ENCODE measurements at regions not wholly inside any gene's neighbourhood (a gene's known extent, or its start where the extent isn't known, plus 50 kb on each side); places are given as distances from the start of the nearest gene placed in this dataset.

DNA sequence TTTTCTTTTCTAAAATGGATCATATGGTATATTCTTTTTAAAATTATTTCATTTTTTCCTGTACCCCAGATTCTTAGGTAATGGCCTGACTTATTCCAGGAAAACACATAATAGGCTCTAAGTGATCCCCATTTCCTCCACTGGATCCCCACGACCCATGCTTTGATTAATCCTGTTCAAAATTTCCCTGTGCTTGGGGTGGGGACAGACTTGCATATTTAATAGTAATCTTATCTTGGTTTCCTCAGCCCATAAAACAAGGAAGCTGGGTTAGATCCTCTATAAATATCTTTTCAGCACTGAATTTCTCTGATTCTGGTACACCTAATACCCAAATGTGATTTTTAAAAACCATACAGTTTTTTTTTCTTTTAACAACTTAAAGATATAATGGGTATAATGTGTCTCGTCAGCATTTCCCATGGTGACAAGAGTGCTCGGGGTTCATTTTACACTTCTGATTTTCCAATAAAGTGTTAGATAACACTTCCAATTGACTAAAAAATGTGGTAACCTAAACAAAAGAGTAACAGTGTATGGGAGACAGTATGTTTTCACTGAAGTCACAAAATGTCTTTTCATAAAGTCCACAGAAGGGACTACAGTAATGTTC is 693.5 kb upstream of the TENM3 start:
- Histone ChIP-seq H3K27me3 (no peaks in the 10 kb centered on the region), H3K27ac (no peak overlapping the region), H3K36me3 (replicated peaks in 1 of 2; ENCODE audit: insufficient read depth in 1 of 2, low read depth in 2 of 2) (no peaks in the 10 kb centered on the region), H3K4me1 (no peaks in the 10 kb centered on the region), H3K9me3 (no peaks in the 10 kb centered on the region), H3K4me3 (no peak overlapping the region)
- TF ChIP-seq, protein P1, sequence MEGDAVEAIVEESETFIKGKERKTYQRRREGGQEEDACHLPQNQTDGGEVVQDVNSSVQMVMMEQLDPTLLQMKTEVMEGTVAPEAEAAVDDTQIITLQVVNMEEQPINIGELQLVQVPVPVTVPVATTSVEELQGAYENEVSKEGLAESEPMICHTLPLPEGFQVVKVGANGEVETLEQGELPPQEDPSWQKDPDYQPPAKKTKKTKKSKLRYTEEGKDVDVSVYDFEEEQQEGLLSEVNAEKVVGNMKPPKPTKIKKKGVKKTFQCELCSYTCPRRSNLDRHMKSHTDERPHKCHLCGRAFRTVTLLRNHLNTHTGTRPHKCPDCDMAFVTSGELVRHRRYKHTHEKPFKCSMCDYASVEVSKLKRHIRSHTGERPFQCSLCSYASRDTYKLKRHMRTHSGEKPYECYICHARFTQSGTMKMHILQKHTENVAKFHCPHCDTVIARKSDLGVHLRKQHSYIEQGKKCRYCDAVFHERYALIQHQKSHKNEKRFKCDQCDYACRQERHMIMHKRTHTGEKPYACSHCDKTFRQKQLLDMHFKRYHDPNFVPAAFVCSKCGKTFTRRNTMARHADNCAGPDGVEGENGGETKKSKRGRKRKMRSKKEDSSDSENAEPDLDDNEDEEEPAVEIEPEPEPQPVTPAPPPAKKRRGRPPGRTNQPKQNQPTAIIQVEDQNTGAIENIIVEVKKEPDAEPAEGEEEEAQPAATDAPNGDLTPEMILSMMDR (IDR thresholded peaks at IDR 0.05): no peak
- TF ChIP-seq POLR2A (IDR thresholded peaks at IDR 0.05): no peak
- DNase-seq (no peak), ATAC-seq (no peak)
- WGBS, 2 donors: 44 to 51% methylated on average over 3 of the region's 3 CpGs
- intact Hi-C loops (cut with DNase I): no loop called here

DNA sequence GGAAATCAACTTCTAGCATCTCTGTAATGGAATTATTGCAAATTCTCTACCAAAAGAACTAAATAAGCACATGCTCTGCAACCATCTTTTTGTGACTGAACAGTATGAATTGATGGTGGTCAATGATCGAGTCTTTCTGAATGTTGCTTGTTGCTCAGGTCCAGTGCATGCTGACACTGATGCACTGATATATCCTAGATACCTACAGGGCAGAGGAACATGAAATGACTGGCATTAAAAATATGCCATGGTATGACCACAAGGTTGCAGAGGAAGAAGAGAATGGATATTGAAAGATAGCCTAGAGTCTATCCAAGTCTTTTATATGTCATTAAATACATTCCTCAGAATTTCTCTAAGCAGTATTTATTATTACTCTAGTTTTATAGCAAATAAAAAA is 692.8 kb upstream of the TENM3 start:
- intact Hi-C loops (cut with DNase I): no loop called here
- no peak overlapping the region for H3K27ac ChIP-seq
- H3K9me3 ChIP-seq: no peaks in the 10 kb centered on the region
- H3K4me3 ChIP-seq: no peak overlapping the region
- ATAC-seq (no peak), DNase-seq (no peak)
- TF ChIP-seq, protein P1 (IDR thresholded peaks at IDR 0.05): no peak
- TF ChIP-seq POLR2A (IDR thresholded peaks at IDR 0.05): no peak
- H3K4me1 ChIP-seq: no peaks in the 10 kb centered on the region
- no peaks in the 10 kb centered on the region for H3K27me3 ChIP-seq
- no peaks in the 10 kb centered on the region for H3K36me3 ChIP-seq (replicated peaks in 1 of 2; ENCODE audit: insufficient read depth in 1 of 2, low read depth in 2 of 2)
- WGBS, 2 donors: 28 to 65% methylated on average over 1 of the region's 1 CpG

DNA sequence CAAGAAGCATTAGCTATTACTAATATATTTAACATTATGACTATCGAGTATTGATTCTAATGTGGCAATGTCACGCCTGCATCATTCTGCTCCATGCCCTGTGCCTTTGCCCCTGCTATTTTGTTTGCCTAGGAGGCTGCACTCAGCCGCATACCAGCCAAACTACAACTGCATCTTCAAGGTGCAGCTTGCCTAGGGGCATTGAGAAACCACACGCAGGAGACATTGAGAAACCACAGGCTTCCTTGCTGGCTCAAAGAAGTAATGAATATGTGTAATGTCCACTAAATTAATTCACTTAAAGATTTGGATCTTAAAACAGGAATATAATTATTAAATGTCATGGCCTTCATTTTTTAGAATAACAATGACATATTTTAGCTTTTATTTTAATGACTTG is 683.6 kb upstream of the TENM3 start:
- DNase-seq: no peak
- no peaks in the 10 kb centered on the region for H3K27me3 ChIP-seq
- H3K9me3 ChIP-seq: no peaks in the 10 kb centered on the region
- intact Hi-C loops (cut with DNase I): no loop called here
- 59 to 67% methylated on average over 4 of the region's 4 CpGs for WGBS, 2 donors
- no peak for ATAC-seq
- H3K4me3 ChIP-seq: no peak overlapping the region
- TF ChIP-seq POLR2A (IDR thresholded peaks at IDR 0.05): no peak
- TF ChIP-seq, protein P1 (IDR thresholded peaks at IDR 0.05): no peak
- H3K36me3 ChIP-seq (replicated peaks in 1 of 2; ENCODE audit: insufficient read depth in 1 of 2, low read depth in 2 of 2): no peaks in the 10 kb centered on the region
- H3K4me1 ChIP-seq: no peaks in the 10 kb centered on the region
- H3K27ac ChIP-seq: no peak overlapping the region

DNA sequence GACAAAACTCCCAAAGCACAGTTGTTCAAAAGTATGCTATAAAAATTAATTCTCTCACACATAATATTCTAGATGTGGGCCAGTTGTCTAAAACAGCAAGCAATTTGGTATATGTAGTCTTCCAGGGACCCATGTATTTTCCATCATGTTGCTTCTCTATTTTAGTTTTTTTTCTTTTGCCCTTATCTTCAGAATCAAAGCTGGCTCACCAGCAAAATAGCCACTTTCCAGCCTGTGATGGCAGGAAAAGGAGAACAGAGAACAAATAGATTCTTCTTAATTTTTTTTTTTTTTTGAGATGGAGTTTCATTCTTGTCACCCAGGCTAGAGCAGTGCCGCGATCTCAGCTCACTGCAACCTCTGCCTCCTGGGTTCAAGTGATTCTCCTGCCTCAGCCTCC is 680.8 kb upstream of the TENM3 start:
- Histone ChIP-seq H3K27ac (no peak overlapping the region), H3K9me3 (no peaks in the 10 kb centered on the region), H3K36me3 (replicated peaks in 1 of 2; ENCODE audit: insufficient read depth in 1 of 2, low read depth in 2 of 2) (no peaks in the 10 kb centered on the region), H3K4me1 (no peaks in the 10 kb centered on the region), H3K27me3 (no peaks in the 10 kb centered on the region), H3K4me3 (no peak overlapping the region)
- ATAC-seq: no peak
- intact Hi-C loops (cut with DNase I): no loop called here
- TF ChIP-seq, protein P1 (IDR thresholded peaks at IDR 0.05): no peak
- no peak for TF ChIP-seq POLR2A (IDR thresholded peaks at IDR 0.05)
- 88 to 97% methylated on average over 2 of the region's 2 CpGs for WGBS, 2 donors
- no peak for DNase-seq

DNA sequence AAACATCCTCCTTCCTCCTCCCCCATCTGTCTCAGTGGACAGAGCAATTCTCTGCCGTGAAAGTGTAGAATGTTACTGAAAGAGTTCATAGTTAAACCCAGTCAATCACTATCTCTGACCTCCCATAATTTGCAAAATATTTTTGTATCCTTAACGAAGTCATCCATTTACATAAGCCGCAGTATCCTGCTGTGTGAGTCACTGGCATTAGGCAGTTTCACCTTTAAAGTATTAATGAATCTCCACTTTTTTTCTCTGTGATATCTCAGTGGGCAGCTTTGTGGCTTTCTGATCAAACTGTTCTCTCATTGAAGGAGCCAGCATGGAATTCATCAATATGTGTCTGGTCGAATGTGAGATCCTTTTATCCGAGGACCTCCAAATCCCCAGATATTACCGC is 678.6 kb upstream of the TENM3 start:
- 53 to 59% methylated on average over 6 of the region's 6 CpGs for WGBS, 2 donors
- no peaks in the 10 kb centered on the region for H3K27me3 ChIP-seq
- DNase-seq: no peak
- no peak for ATAC-seq
- no peaks in the 10 kb centered on the region for H3K9me3 ChIP-seq
- intact Hi-C loops (cut with DNase I): no loop called here
- no peak overlapping the region for H3K27ac ChIP-seq
- no peak overlapping the region for H3K4me3 ChIP-seq
- no peaks in the 10 kb centered on the region for H3K36me3 ChIP-seq (replicated peaks in 1 of 2; ENCODE audit: insufficient read depth in 1 of 2, low read depth in 2 of 2)
- no peaks in the 10 kb centered on the region for H3K4me1 ChIP-seq
- TF ChIP-seq, protein P1 (IDR thresholded peaks at IDR 0.05): no peak
- TF ChIP-seq POLR2A (IDR thresholded peaks at IDR 0.05): no peak
